Tibial nerve (tissue), 4 donors: ENCODE measurements at regions not wholly inside any gene's neighbourhood (a gene's known extent, or its start where the extent isn't known, plus 50 kb on each side); places are given as distances from the start of the nearest gene placed in this dataset.

Source experiments
- CTCF ChIP-seq, 5 experiments: fragments of 200-600 bp in 3 of 5; fragments of 450-650 bp in 2 of 5; sonication (generic) in 3 of 5; IDR thresholded peaks; one replicate each; pipeline ENCODE4 v1.5.1; 2016 to 2019; ENCODE audit warnings: antibody characterized with exemption in 5 of 5, mild to moderate bottlenecking in 3 of 5, moderate library complexity in 2 of 5
- EP300 ChIP-seq, 2 donors: sonication (generic); formaldehyde crosslinking; IDR thresholded peaks; one replicate each; pipeline ENCODE4 v1.6.1; 2017; ENCODE audit warnings: antibody characterized with exemption in 2 of 2, mild to moderate bottlenecking in 1 of 2
- POLR2A ChIP-seq, 2 donors: fragments of 450-650 bp; IDR thresholded peaks; one replicate each; pipeline ENCODE4 v1.6.1; 2017; ENCODE audit warnings: antibody characterized with exemption in 2 of 2, mild to moderate bottlenecking in 2 of 2, moderate library complexity in 2 of 2

- TF ChIP-seq CTCF (IDR thresholded peaks at IDR 0.05): no peak
- no peak for TF ChIP-seq POLR2A (IDR thresholded peaks at IDR 0.05)
- TF ChIP-seq EP300 (IDR thresholded peaks at IDR 0.05): no peak
These were observed 389.7 kb upstream of the ARID1B start for GRCh38 chr6:156387472-156387871.
